H9 (cell line): ENCODE measurements at regions not wholly inside any gene's neighbourhood (a gene's known extent, or its start where the extent isn't known, plus 50 kb on each side); places are given as distances from the start of the nearest gene placed in this dataset.

ENCODE experiments used
- DNase-seq: peaks from one replicate; pipeline ENCODE4 v3.0.0-alpha.2; 2017
- H2AFZ ChIP-seq: one replicate; pipeline ENCODE4 v1.6.1; 2013; ENCODE audit warnings: mild to moderate bottlenecking, low read length, control low read depth, moderate library complexity
- H2AK5ac ChIP-seq: 2 replicates; pipeline ENCODE4 v1.6.1; 2013; ENCODE audit warnings: low read length, control low read depth, mixed read lengths; ENCODE audit not compliant: insufficient read length
- H2BK120ac ChIP-seq: one replicate; pipeline ENCODE4 v1.6.1; 2013; ENCODE audit warnings: low read depth, mild to moderate bottlenecking, low read length, control low read depth, inconsistent platforms; ENCODE audit not compliant: poor library complexity, severe bottlenecking
- H2BK12ac ChIP-seq: 2 replicates; pipeline ENCODE4 v1.6.1; 2013; ENCODE audit warnings: low read length, control low read depth, mixed read lengths, low read depth; ENCODE audit not compliant: insufficient read length
- H2BK15ac ChIP-seq: 2 replicates; pipeline ENCODE4 v1.6.1; 2013; ENCODE audit warnings: low read depth, low read length, control low read depth
- H2BK20ac ChIP-seq: one replicate; pipeline ENCODE4 v1.6.1; 2013; ENCODE audit warnings: low read depth, mild to moderate bottlenecking, low read length, control low read depth, inconsistent platforms; ENCODE audit not compliant: poor library complexity, severe bottlenecking
- H2BK5ac ChIP-seq: 2 replicates; pipeline ENCODE4 v1.6.1; 2013; ENCODE audit warnings: low read length, control low read depth, mixed read lengths; ENCODE audit not compliant: insufficient read length
- H3K14ac ChIP-seq: 2 replicates; pipeline ENCODE4 v1.6.1; 2013; ENCODE audit warnings: low read length, control low read depth; ENCODE audit not compliant: insufficient read depth
- H3K18ac ChIP-seq: 2 replicates; pipeline ENCODE4 v1.6.1; 2013; ENCODE audit warnings: low read depth, mild to moderate bottlenecking, mixed read lengths, low read length, control low read depth; ENCODE audit not compliant: insufficient read length
- H3K23ac ChIP-seq: 2 replicates; pipeline ENCODE4 v1.6.1; 2013; ENCODE audit warnings: low read length, control low read depth, mixed read lengths, low read depth; ENCODE audit not compliant: insufficient read length
- H3K23me2 ChIP-seq: 2 replicates; pipeline ENCODE4 v1.6.1; 2013; ENCODE audit warnings: low read depth, mild to moderate bottlenecking, mixed read lengths, low read length, control low read depth; ENCODE audit not compliant: insufficient read length, poor library complexity, severe bottlenecking
- H3K27ac ChIP-seq: 2 replicates; pipeline ENCODE4 v1.5.1; 2013; ENCODE audit warnings: low read length, control low read depth, mixed read lengths, low read depth; ENCODE audit not compliant: insufficient read length
- H3K27me3 ChIP-seq: 2 replicates; pipeline ENCODE4 v1.6.1; 2013; ENCODE audit warnings: low read length, control low read depth, inconsistent platforms; ENCODE audit not compliant: insufficient read depth
- H3K4ac ChIP-seq: 2 replicates; pipeline ENCODE4 v1.6.1; 2013; ENCODE audit warnings: low read depth, mild to moderate bottlenecking, control low read depth, inconsistent platforms, low read length, moderate library complexity
- H3K4me1 ChIP-seq: 2 replicates; pipeline ENCODE4 v1.6.1; 2013; ENCODE audit warnings: low read length, control low read depth, inconsistent platforms; ENCODE audit not compliant: insufficient read depth
- H3K4me2 ChIP-seq: 2 replicates; pipeline ENCODE4 v1.6.1; 2013; ENCODE audit warnings: low read length, control low read depth, mixed read lengths; ENCODE audit not compliant: insufficient read length, insufficient read depth
- H3K56ac ChIP-seq: 2 replicates; pipeline ENCODE4 v1.6.1; 2013; ENCODE audit warnings: low read depth, mild to moderate bottlenecking, mixed read lengths, low read length, control low read depth; ENCODE audit not compliant: insufficient read length
- H3K79me1 ChIP-seq: 2 replicates; pipeline ENCODE4 v1.6.1; 2013; ENCODE audit warnings: low read depth, mild to moderate bottlenecking, moderate library complexity, low read length, control low read depth, inconsistent platforms; ENCODE audit not compliant: insufficient read depth, poor library complexity, severe bottlenecking
- H3K79me2 ChIP-seq: 2 replicates; pipeline ENCODE4 v1.6.1; 2013; ENCODE audit warnings: low read length, control low read depth, inconsistent platforms; ENCODE audit not compliant: insufficient read depth
- H3K9ac ChIP-seq: 2 replicates; pipeline ENCODE4 v1.6.1; 2013; ENCODE audit warnings: low read length, control low read depth, mixed read lengths; ENCODE audit not compliant: insufficient read length; ENCODE audit errors: extremely low read depth
- H3K9me3 ChIP-seq: one replicate; pipeline ENCODE4 v1.6.1; 2013; ENCODE audit warnings: low read depth, low read length, inconsistent platforms; ENCODE audit not compliant: control insufficient read depth
- H3T11ph ChIP-seq: one replicate; pipeline ENCODE4 v1.6.1; 2013; ENCODE audit warnings: mild to moderate bottlenecking, low read length, control low read depth, inconsistent platforms
- H4K20me1 ChIP-seq: one replicate; pipeline ENCODE4 v1.6.1; 2013; ENCODE audit not compliant: control insufficient read depth, insufficient read length, insufficient read depth
- H4K5ac ChIP-seq: 2 replicates; pipeline ENCODE4 v1.6.1; 2013; ENCODE audit warnings: low read depth, mild to moderate bottlenecking, mixed read lengths, low read length, control low read depth; ENCODE audit not compliant: insufficient read length
- H4K8ac ChIP-seq: replicated peaks from 2 replicates; pipeline ENCODE4 v1.6.1; 2013; ENCODE audit warnings: low read length, control low read depth, mixed read lengths, low read depth; ENCODE audit not compliant: insufficient read length
- H4K91ac ChIP-seq: 2 replicates; pipeline ENCODE4 v1.6.1; 2013; ENCODE audit warnings: low read depth, mild to moderate bottlenecking, moderate library complexity, mixed read lengths, low read length, control low read depth; ENCODE audit not compliant: insufficient read length
- H3K27ac Mint-ChIP-seq, 3 experiments: 2 replicates in 2 of 3; 3 replicates in 1 of 3; pipeline ENCODE4 v1.8.0; 2020 to 2021; ENCODE audit warnings: mixed read lengths in 3 of 3, mild to moderate bottlenecking in 1 of 3, moderate library complexity in 1 of 3
- H3K27me3 Mint-ChIP-seq: 2 replicates; pipeline ENCODE4 v1.8.0; 2021; ENCODE audit warnings: low read depth, mild to moderate bottlenecking, moderate library complexity, mixed read lengths
- H3K36me3 Mint-ChIP-seq, 3 experiments: 2 replicates in 2 of 3; 3 replicates in 1 of 3; pipeline ENCODE4 v1.8.0; 2020 to 2021; ENCODE audit warnings: low read depth in 3 of 3, mixed read lengths in 3 of 3; ENCODE audit not compliant: insufficient read depth in 1 of 3
- H3K4me1 Mint-ChIP-seq, 2 experiments: 2 replicates each; pipeline ENCODE4 v1.8.0; 2020; ENCODE audit warnings: mixed read lengths in 2 of 2
- H3K4me3 Mint-ChIP-seq, 2 experiments: 2 replicates in 1 of 2; 3 replicates in 1 of 2; pipeline ENCODE4 v1.8.0; 2020 to 2021; ENCODE audit warnings: mild to moderate bottlenecking in 2 of 2, mixed read lengths in 2 of 2, moderate library complexity in 1 of 2
- H3K9me3 Mint-ChIP-seq, 2 experiments: 2 replicates in 1 of 2; 3 replicates in 1 of 2; pipeline ENCODE4 v1.8.0; 2020; ENCODE audit warnings: mild to moderate bottlenecking in 2 of 2, mixed read lengths in 2 of 2, moderate library complexity in 1 of 2
- CTCF ChIP-seq: fragments of 200-600 bp; sonication (generic); conservative IDR thresholded peaks from 3 replicates; pipeline ENCODE4 v1.8.0; 2021; ENCODE audit warnings: antibody characterized with exemption, mild to moderate bottlenecking
- WGBS: extraction: QIAGEN DNeasy Blood & Tissue Kit; methylation state at CpG from one replicate; pipeline ENCODE4 v1.1.7; 2013; ENCODE audit warnings: missing lambda C conversion rate, low lambda C conversion rate, mixed read lengths; ENCODE audit not compliant: insufficient read length; ENCODE audit errors: extremely low coverage; 5-methylcytosine and 5-hydroxymethylcytosine counted together

GRCh38 chrX:10900585-10901289, 210.4 kb upstream of the HCCS start:
- Histone ChIP-seq H3K14ac (no peak overlapping the region), H3K23ac (no peak overlapping the region), H3K79me2 (no peaks in the 10 kb centered on the region), H2BK120ac (no peak overlapping the region), H3K27me3 (no peaks in the 10 kb centered on the region), H3K18ac (no peak overlapping the region), H2BK5ac (no peak overlapping the region), H3K4me2 (no peak overlapping the region), H3K4ac (no peak overlapping the region), H4K20me1 (no peaks in the 10 kb centered on the region), H4K5ac (no peak overlapping the region), H2BK15ac (no peak overlapping the region), H3K27ac (no peak overlapping the region), H3K9ac (no peak overlapping the region), H4K91ac (no peak overlapping the region), H2BK20ac (no peak overlapping the region), H3K9me3 (no peaks in the 10 kb centered on the region), H4K8ac (no peak overlapping the region), H3K56ac (no peak overlapping the region), H3T11ph (no peak overlapping the region), H3K23me2 (no peaks in the 10 kb centered on the region), H2AK5ac (no peak overlapping the region), H2BK12ac (no peak overlapping the region), H3K4me1 (no peaks in the 10 kb centered on the region), H2AFZ (no peak overlapping the region), H3K79me1 (no peaks in the 10 kb centered on the region)
- Mint-ChIP-seq H3K4me1 (0 out of 4 replicates have a peak, but pooled peaks cover 0 to 2% of the 10 kb centered on the region in 2 experiments), H3K9me3 (peaks cover 36 to 47% of the 10 kb centered on the region in 2 experiments), H3K27me3 (no peaks in the 10 kb centered on the region), H3K36me3 (peaks cover 0 to 2% (median 0%) of the 10 kb centered on the region in 3 experiments; a peak in 1 of 7 replicates), H3K4me3 (no peak overlapping the region), H3K27ac (no peak overlapping the region)
- WGBS, result no CpG with 5 or more reads among the region's 4 CpGs
- no peak for DNase-seq
- TF ChIP-seq CTCF, result no peak
